ENCODE measurements at regions not wholly inside any gene's neighbourhood (a gene's known extent, or its start where the extent isn't known, plus 50 kb on each side); places are given as distances from the start of the nearest gene placed in this dataset.
A peak's percentile ranks its signal among the peaks of the same experiment; 100 is the strongest.

DNA sequence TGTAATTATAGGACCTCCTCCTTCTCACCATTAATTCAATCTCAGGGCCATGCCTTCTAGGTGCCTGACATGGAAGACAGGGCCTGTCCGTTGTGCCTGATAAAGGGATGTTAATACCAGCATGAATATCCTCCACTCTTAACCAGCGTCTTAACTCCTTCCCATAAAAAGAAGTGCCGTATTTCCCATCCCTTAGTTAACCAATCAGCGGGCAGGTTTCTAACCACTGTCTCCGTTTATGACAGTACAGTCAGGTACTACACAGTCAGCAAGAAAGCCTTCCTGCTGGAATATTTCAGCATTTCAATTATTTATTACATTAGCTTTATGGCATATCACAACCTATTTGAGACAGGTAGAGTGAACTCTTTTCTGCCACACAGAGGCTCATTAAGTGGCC is 308.6 kb upstream of the FZD8 start:
- H3K4me1 ChIP-seq (ENCODE audit: control insufficient read depth, insufficient read depth, low read length), result no peaks in the 10 kb centered on the region
- H3K9me3 ChIP-seq (ENCODE audit: control insufficient read depth, low read length), result no peaks in the 10 kb centered on the region
- H3K36me3 ChIP-seq (ENCODE audit: control insufficient read depth, insufficient read depth, low read length, severe bottlenecking), result no peaks in the 10 kb centered on the region
- H3K27me3 ChIP-seq (replicated peaks; ENCODE audit: control insufficient read depth, insufficient read depth, low read length), result no peaks in the 10 kb centered on the region
- H3K4me3 ChIP-seq (ENCODE audit: low read length), result no peak overlapping the region
- no peak for DNase-seq (ENCODE audit: low read depth)
- no peak overlapping the region for H3K9ac ChIP-seq (ENCODE audit: low read length)

DNA sequence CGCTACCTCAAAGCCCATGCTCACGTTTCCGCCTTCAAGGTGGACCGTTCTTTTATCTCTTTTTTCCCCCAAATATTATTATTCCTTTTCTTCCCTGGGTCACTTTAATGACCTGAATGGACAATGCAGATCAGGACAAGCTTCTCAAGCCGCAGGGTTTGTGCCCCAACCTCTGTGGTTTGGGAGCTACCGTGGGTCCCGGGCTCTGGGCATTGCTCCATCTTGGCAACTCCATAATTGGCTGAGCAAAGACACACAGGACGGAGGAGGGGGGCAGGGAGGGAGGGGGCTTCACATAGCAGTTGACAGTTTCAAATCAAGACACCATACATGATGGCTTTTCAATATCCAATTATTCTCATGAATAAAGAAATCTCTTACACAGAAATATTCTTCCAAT is 308.1 kb upstream of the FZD8 start:
- Histone ChIP-seq H3K4me3 (ENCODE audit: low read length) (no peak overlapping the region), H3K27me3 (replicated peaks; ENCODE audit: control insufficient read depth, insufficient read depth, low read length) (no peaks in the 10 kb centered on the region), H3K9ac (ENCODE audit: low read length) (no peak overlapping the region), H3K4me1 (ENCODE audit: control insufficient read depth, insufficient read depth, low read length) (no peaks in the 10 kb centered on the region), H3K9me3 (ENCODE audit: control insufficient read depth, low read length) (no peaks in the 10 kb centered on the region), H3K36me3 (ENCODE audit: control insufficient read depth, insufficient read depth, low read length, severe bottlenecking) (no peaks in the 10 kb centered on the region)
- DNase-seq (ENCODE audit: low read depth), result no peak

DNA sequence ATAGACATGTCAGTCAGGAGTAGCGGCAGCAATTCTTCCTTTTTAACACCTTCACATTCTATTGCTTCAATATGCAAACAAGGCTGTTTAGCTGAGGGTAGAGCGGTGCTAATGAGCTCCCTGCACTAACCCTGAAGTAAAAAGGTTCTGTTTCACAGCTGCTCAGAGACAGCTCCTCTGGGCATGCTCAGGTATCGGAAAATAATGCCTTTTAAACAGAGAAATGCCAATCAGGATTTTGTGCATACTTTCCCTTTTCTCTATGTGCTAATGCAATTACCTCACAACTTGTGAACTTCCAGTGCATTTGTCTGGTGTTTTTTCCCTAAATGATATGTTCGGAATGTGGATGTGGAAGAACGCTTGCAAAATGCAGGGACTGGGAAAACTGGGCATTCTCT is 307.7 kb upstream of the FZD8 start:
- Histone ChIP-seq H3K27me3 (replicated peaks; ENCODE audit: control insufficient read depth, insufficient read depth, low read length) (no peaks in the 10 kb centered on the region), H3K4me3 (ENCODE audit: low read length) (no peak overlapping the region), H3K36me3 (ENCODE audit: control insufficient read depth, insufficient read depth, low read length, severe bottlenecking) (no peaks in the 10 kb centered on the region), H3K9me3 (ENCODE audit: control insufficient read depth, low read length) (no peaks in the 10 kb centered on the region), H3K9ac (ENCODE audit: low read length) (no peak overlapping the region), H3K4me1 (ENCODE audit: control insufficient read depth, insufficient read depth, low read length) (no peaks in the 10 kb centered on the region)
- no peak for DNase-seq (ENCODE audit: low read depth)

DNA sequence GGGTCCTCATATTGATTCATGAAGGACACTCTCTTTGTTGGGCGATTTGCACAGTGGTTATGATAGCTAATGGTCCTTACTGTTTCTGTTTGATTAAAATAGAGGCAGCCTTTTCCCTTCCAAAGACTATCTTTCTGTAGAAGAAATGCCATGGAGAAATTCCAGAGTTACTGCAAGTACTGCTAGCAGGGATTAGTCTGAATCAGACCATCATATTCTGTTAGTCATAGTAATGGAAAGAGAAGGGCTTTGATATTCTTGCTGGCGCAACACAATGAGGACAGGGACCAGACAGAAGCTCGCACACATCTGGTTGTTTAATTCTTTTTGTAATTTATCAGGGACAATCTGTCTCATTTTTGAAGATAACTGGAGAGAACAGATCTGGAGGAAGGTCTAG is 304.5 kb upstream of the FZD8 start:
- Histone ChIP-seq H3K27me3 (replicated peaks; ENCODE audit: control insufficient read depth, insufficient read depth, low read length) (no peaks in the 10 kb centered on the region), H3K36me3 (ENCODE audit: control insufficient read depth, insufficient read depth, low read length, severe bottlenecking) (no peaks in the 10 kb centered on the region), H3K9me3 (ENCODE audit: control insufficient read depth, low read length) (no peaks in the 10 kb centered on the region), H3K4me3 (ENCODE audit: low read length) (no peak overlapping the region), H3K9ac (ENCODE audit: low read length) (no peak overlapping the region), H3K4me1 (ENCODE audit: control insufficient read depth, insufficient read depth, low read length) (no peaks in the 10 kb centered on the region)
- no peak for DNase-seq (ENCODE audit: low read depth)

DNA sequence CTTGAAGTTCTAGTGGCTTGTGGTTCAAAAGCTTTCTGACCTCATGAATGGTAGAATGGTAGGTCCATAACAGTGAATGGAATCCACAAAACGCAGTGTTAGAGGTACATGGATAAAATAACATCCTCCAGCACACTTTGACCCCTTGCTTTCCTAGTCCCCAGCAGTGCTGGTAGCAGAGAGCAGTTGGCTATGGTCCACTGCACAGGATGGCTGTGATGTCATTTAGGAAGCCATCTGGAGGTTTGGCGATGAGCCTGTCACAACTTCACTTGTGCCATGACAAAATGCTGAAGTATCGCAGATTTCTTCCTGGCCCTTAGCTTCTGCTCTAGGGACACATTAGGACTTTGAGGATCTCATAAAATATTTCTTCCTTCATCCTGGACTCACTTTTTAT is 300.0 kb upstream of the FZD8 start:
- no peak for DNase-seq (ENCODE audit: low read depth)
- Histone ChIP-seq H3K27me3 (replicated peaks; ENCODE audit: control insufficient read depth, insufficient read depth, low read length) (no peaks in the 10 kb centered on the region), H3K4me1 (ENCODE audit: control insufficient read depth, insufficient read depth, low read length) (peaks cover 7% of the 10 kb centered on the region), H3K9me3 (ENCODE audit: control insufficient read depth, low read length) (no peaks in the 10 kb centered on the region), H3K4me3 (ENCODE audit: low read length) (no peak overlapping the region), H3K9ac (ENCODE audit: low read length) (no peak overlapping the region), H3K36me3 (ENCODE audit: control insufficient read depth, insufficient read depth, low read length, severe bottlenecking) (no peaks in the 10 kb centered on the region)

DNA sequence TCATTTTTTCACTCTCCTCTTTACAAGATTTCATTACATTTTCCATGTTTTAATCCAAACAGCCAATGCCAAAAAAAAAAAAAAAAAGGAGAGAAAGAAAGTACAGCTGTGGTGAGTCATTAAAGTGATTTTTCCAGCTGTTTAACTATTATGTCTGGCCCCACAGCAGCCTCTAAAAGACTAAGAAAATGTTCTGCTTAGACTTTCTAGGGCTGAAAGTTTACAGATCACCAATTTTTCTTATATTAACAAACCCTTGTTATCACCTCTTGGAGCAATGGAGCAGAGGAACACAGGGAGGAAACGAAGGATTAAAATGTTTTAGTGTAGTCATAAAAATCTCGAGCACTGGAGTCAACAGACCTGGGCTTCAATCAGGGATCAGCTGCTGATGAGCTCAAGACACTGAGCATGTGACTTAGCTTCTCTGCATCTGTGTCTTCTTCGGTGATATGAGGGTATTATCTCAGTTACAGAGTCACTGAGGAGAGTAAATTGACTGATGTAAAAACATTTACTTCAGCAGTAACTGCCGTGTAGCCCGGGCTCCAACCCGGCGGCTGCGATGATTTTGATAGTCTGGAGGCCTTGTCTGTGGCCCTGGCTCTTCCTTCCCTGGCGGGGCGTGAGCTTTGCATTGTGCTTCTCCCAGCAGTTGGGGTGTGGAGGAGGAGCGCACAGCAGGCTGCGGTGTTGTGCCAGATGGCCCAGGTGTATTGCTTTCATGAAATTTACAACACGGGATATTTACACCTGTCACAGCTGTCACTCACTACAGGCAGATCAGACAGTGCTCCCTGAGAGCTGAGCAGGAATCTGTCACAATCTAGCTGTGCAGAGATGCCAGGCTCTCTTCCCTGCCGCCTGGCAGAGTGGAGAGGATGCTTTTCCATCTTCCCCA is 298.3 kb upstream of the FZD8 start:
- Histone ChIP-seq H3K27me3 (replicated peaks; ENCODE audit: control insufficient read depth, insufficient read depth, low read length) (no peaks in the 10 kb centered on the region), H3K9me3 (ENCODE audit: control insufficient read depth, low read length) (no peaks in the 10 kb centered on the region), H3K4me3 (ENCODE audit: low read length) (no peak overlapping the region), H3K9ac (ENCODE audit: low read length) (no peak overlapping the region), H3K36me3 (ENCODE audit: control insufficient read depth, insufficient read depth, low read length, severe bottlenecking) (no peaks in the 10 kb centered on the region), H3K4me1 (ENCODE audit: control insufficient read depth, insufficient read depth, low read length) (peaks cover 7% of the 10 kb centered on the region)
- peak; percentile 49 for DNase-seq (ENCODE audit: low read depth)

DNA sequence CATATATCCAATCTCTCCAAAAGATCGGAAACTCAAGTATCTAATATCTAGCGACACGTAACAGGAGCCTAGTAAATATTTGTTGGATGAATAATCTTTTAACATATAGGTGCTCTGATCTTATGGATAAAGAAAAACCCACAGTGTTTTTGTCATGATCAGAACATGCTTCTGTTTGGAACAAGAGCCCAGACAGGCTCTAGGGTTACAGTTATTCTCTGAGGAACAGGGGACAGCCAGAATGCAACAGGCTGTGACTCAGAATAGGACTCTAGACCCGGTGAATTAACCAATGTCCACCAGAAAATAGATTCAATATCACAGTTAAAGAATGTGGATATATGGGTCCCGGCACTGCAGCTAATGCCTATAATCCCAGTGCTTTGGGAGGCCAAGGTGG is 296.1 kb upstream of the FZD8 start:
- H3K36me3 ChIP-seq (ENCODE audit: control insufficient read depth, insufficient read depth, low read length, severe bottlenecking), result no peaks in the 10 kb centered on the region
- DNase-seq (ENCODE audit: low read depth), result no peak
- H3K9me3 ChIP-seq (ENCODE audit: control insufficient read depth, low read length), result no peaks in the 10 kb centered on the region
- H3K9ac ChIP-seq (ENCODE audit: low read length), result no peak overlapping the region
- peaks cover 7% of the 10 kb centered on the region for H3K4me1 ChIP-seq (ENCODE audit: control insufficient read depth, insufficient read depth, low read length)
- no peaks in the 10 kb centered on the region for H3K27me3 ChIP-seq (replicated peaks; ENCODE audit: control insufficient read depth, insufficient read depth, low read length)
- no peak overlapping the region for H3K4me3 ChIP-seq (ENCODE audit: low read length)

DNA sequence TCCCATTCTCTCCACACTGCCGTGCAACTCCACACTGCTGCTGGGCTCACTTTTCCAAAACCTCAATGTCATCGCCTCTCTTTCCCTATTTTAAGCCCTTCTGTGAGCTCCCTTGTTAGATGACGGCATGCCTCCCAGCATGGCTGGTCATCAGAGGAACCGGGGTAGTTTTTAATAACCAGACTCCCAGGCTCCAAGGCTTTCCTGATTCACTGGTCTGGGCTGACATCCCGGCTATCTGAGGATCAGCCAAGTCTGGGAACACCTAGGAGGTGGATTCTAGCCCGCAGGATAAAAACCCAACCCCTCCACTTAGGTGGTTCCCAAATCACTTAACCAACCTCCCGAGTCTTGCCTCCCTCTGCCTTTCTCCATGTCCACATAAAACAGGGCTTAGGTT is 295.4 kb upstream of the FZD8 start:
- Histone ChIP-seq H3K9me3 (ENCODE audit: control insufficient read depth, low read length) (no peaks in the 10 kb centered on the region), H3K27me3 (replicated peaks; ENCODE audit: control insufficient read depth, insufficient read depth, low read length) (no peaks in the 10 kb centered on the region), H3K9ac (ENCODE audit: low read length) (no peak overlapping the region), H3K4me3 (ENCODE audit: low read length) (no peak overlapping the region), H3K36me3 (ENCODE audit: control insufficient read depth, insufficient read depth, low read length, severe bottlenecking) (no peaks in the 10 kb centered on the region), H3K4me1 (ENCODE audit: control insufficient read depth, insufficient read depth, low read length) (peaks cover 7% of the 10 kb centered on the region)
- no peak for DNase-seq (ENCODE audit: low read depth)

DNA sequence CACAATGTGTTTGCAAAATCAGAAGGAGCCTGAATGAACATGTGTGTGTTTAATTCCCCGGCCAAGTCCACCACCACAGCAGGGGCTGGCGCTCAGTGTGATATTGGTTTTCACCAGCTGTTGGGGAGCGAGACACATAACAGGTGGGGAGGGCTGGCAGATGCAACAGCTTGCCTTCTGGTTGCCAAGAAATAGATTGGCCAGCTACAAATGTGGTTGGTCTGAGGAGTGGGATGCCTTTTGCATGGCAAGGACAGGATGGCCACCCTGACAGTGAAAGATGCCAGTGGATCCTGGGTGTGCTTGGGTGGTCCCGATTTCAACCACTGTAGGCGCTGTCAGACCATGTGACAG is 292.5 kb upstream of the FZD8 start:
- no peak for DNase-seq (ENCODE audit: low read depth)
- Histone ChIP-seq H3K9ac (ENCODE audit: low read length) (no peak overlapping the region), H3K4me3 (ENCODE audit: low read length) (no peak overlapping the region), H3K9me3 (ENCODE audit: control insufficient read depth, low read length) (no peaks in the 10 kb centered on the region), H3K27me3 (replicated peaks; ENCODE audit: control insufficient read depth, insufficient read depth, low read length) (no peaks in the 10 kb centered on the region), H3K4me1 (ENCODE audit: control insufficient read depth, insufficient read depth, low read length) (no peaks in the 10 kb centered on the region), H3K36me3 (ENCODE audit: control insufficient read depth, insufficient read depth, low read length, severe bottlenecking) (no peaks in the 10 kb centered on the region)

DNA sequence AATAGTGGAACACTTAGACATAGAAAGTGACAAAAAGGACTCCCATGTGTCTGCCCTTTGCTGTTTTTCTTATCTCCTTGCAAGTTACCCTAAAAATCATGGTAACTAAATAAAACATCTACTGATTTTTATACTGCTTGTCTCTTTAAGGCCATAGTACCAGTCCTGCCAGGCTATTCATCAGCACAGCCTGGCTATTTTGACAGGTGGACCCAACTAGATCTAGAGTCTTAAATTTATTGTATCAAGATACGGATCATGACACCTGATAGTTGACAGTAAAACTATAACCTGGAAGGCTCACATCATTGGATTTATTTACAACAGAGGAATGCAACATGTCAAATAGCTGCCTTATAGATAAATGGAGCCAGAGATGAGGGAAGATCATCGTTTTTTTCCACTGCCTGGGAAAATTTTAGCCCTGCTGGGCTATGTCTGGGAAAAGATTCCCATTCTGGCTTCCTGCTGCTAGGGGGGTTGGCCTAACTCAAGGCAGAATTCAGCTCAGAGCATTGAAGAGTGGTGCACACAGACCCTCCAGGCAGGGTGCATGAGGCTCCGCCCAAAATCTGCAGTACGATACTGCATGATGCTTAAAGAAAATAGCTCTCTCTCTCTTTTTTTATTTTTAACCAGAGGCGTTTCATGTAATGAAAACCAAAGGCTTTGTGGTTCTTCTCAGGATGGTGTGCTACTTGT is 292.0 kb upstream of the FZD8 start:
- DNase-seq (ENCODE audit: low read depth), result no peak
- no peaks in the 10 kb centered on the region for H3K36me3 ChIP-seq (ENCODE audit: control insufficient read depth, insufficient read depth, low read length, severe bottlenecking)
- H3K9me3 ChIP-seq (ENCODE audit: control insufficient read depth, low read length), result no peaks in the 10 kb centered on the region
- H3K4me1 ChIP-seq (ENCODE audit: control insufficient read depth, insufficient read depth, low read length), result no peaks in the 10 kb centered on the region
- no peak overlapping the region for H3K9ac ChIP-seq (ENCODE audit: low read length)
- H3K4me3 ChIP-seq (ENCODE audit: low read length), result no peak overlapping the region
- no peaks in the 10 kb centered on the region for H3K27me3 ChIP-seq (replicated peaks; ENCODE audit: control insufficient read depth, insufficient read depth, low read length)

DNA sequence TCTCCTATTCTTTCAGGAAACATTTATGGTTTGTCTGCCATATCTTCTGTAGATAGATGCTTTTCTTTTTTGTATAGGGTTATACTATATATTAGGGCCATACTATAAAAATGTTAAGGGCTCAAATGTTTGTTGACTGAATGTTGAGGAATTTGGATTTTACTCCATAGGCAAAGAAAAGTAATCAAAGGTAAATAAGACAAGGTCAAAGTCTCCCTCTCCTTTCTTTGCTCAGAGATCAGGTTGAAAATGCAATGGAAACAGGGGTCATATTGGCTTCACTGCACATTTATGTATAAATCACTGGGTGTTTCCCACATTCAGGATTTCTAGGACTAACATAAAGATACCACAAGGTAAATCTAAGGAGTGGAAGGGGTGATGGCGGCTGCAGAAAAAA is 291.4 kb upstream of the FZD8 start:
- H3K4me1 ChIP-seq (ENCODE audit: control insufficient read depth, insufficient read depth, low read length), result no peaks in the 10 kb centered on the region
- no peak overlapping the region for H3K4me3 ChIP-seq (ENCODE audit: low read length)
- H3K36me3 ChIP-seq (ENCODE audit: control insufficient read depth, insufficient read depth, low read length, severe bottlenecking), result no peaks in the 10 kb centered on the region
- H3K9ac ChIP-seq (ENCODE audit: low read length), result no peak overlapping the region
- H3K9me3 ChIP-seq (ENCODE audit: control insufficient read depth, low read length), result no peaks in the 10 kb centered on the region
- DNase-seq (ENCODE audit: low read depth), result no peak
- no peaks in the 10 kb centered on the region for H3K27me3 ChIP-seq (replicated peaks; ENCODE audit: control insufficient read depth, insufficient read depth, low read length)

All from adipocyte (in vitro differentiated cells).